ENCODE measurements at regions not wholly inside any gene's neighbourhood (a gene's known extent, or its start where the extent isn't known, plus 50 kb on each side); places are given as distances from the start of the nearest gene placed in this dataset.

GRCh38 chr5:77852514-77853352, 76.6 kb upstream of the TBCA start (continued):
- TF ChIP-seq MLLT1 (IDR thresholded peaks at IDR 0.05) (peak; percentile 80), ZNF622 (IDR thresholded peaks at IDR 0.05) (no peak), SMAD5 (IDR thresholded peaks at IDR 0.05; ENCODE audit: low read depth) (no peak), POLR2AphosphoS2 (IDR thresholded peaks at IDR 0.05; ENCODE audit: low read depth, low read length) (no peak), RB1 (IDR thresholded peaks at IDR 0.05; ENCODE audit: borderline replicate concordance) (peak; percentile 24; the same call in 1 of the 2 replicates), NFXL1 (IDR thresholded peaks at IDR 0.05; ENCODE audit: borderline replicate concordance) (no peak), SMARCA5 (IDR thresholded peaks at IDR 0.05) (peak; percentile 62; the same call in 1 of the 2 replicates), RELA (IDR thresholded peaks at IDR 0.05; ENCODE audit: borderline replicate concordance, partially characterized antibody) (peak; percentile 13), NR2C2 (IDR thresholded peaks at IDR 0.05; ENCODE audit: borderline replicate concordance, control insufficient read depth, insufficient read length, low read depth) (no peak), SREBF2 (IDR thresholded peaks at IDR 0.05; ENCODE audit: low read length) (no peak), PAX8 (IDR thresholded peaks at IDR 0.05) (peak; percentile 45; the same call in 1 of the 2 replicates), ETV6 (conservative IDR thresholded peaks at IDR 0.05 in 1 of 2, IDR thresholded peaks at IDR 0.05 in 1 of 2; ENCODE audit: borderline replicate concordance in 1 of 2, low read depth in 1 of 2) (peak in 1 of 2 experiments; percentile 25; a peak in 1 of 4 replicates), WRNIP1 (IDR thresholded peaks at IDR 0.05; ENCODE audit: borderline replicate concordance, low read depth, low read length) (no peak), ZNF207 (IDR thresholded peaks at IDR 0.05; ENCODE audit: borderline replicate concordance) (no peak), GABPA (IDR thresholded peaks at IDR 0.05; ENCODE audit: low read depth) (0 out of 2 replicates have a peak, but pooled peaks have one; percentile 42), E4F1 (IDR thresholded peaks at IDR 0.05; ENCODE audit: borderline replicate concordance, partially characterized antibody) (no peak), CBX5 (IDR thresholded peaks at IDR 0.05; ENCODE audit: low read depth) (no peak; the same call in none of the 2 replicates), ZZZ3 (IDR thresholded peaks at IDR 0.05; ENCODE audit: control insufficient read depth, insufficient read length, low read depth) (no peak), ATF2 (IDR thresholded peaks at IDR 0.05; ENCODE audit: low read length) (peak; percentile 55; the same call in 1 of the 2 replicates), USF1 (IDR thresholded peaks at IDR 0.05; ENCODE audit: borderline replicate concordance, extremely low read length, insufficient read depth, low read depth, low read length) (no peak), ZNF274 (IDR thresholded peaks at IDR 0.05; ENCODE audit: insufficient read depth, insufficient read length) (no peak), SREBF1 (IDR thresholded peaks at IDR 0.05; ENCODE audit: low read length) (no peak), KDM1A (IDR thresholded peaks at IDR 0.05; ENCODE audit: borderline replicate concordance) (no peak), MXI1 (IDR thresholded peaks at IDR 0.05; ENCODE audit: low read depth, low read length) (no peak), NFYA (IDR thresholded peaks at IDR 0.05; ENCODE audit: borderline replicate concordance, low read depth, low read length) (no peak)
